ENCODE measurements at regions not wholly inside any gene's neighbourhood (a gene's known extent, or its start where the extent isn't known, plus 50 kb on each side); places are given as distances from the start of the nearest gene placed in this dataset.

- CTCF ChIA-PET = no interaction called here
- no peak overlapping the region for H3K4me3 ChIP-seq (ENCODE audit: low read depth, low read length)
- no peaks in the 10 kb centered on the region for H3K27me3 ChIP-seq (replicated peaks; ENCODE audit: control insufficient read depth, insufficient read depth, low read length)
- intact Hi-C loops (cut with micrococcal nuclease; ENCODE audit: unreplicated experiment) = no loop called here
- H3K4me1 Mint-ChIP-seq (ENCODE audit: low read depth, unreplicated experiment) = no peaks in the 10 kb centered on the region
- H3K9me3 Mint-ChIP-seq (ENCODE audit: unreplicated experiment) = no peaks in the 10 kb centered on the region
- H3K4me3 Mint-ChIP-seq (ENCODE audit: unreplicated experiment) = no peak overlapping the region
- H3K27me3 Mint-ChIP-seq (ENCODE audit: insufficient read depth, unreplicated experiment) = no peaks in the 10 kb centered on the region
- DNase-seq = no peak
- TF ChIP-seq CTCF (IDR thresholded peaks at IDR 0.05; ENCODE audit: insufficient read depth in 1 of 2, low read depth in 1 of 2, low read length in 1 of 2, severe bottlenecking in 1 of 2, unreplicated experiment in 1 of 2) = no peak
- no peaks in the 10 kb centered on the region for H3K36me3 Mint-ChIP-seq (ENCODE audit: insufficient read depth, unreplicated experiment)
- H3K9me3 ChIP-seq = no peaks in the 10 kb centered on the region
- no peaks in the 10 kb centered on the region for H3K4me1 ChIP-seq
- BruUV-seq (replicated peaks) = no TSS peak
- POLR2A ChIA-PET = no interaction called here
- no peaks in the 10 kb centered on the region for H3K36me3 ChIP-seq (ENCODE audit: control insufficient read depth, insufficient read depth, low read length)
- no peak overlapping the region for H3K27ac Mint-ChIP-seq (ENCODE audit: unreplicated experiment)
Measured at GRCh38 chr7:52670608-52671225, 364.7 kb upstream of the POM121L12 start.

DNA sequence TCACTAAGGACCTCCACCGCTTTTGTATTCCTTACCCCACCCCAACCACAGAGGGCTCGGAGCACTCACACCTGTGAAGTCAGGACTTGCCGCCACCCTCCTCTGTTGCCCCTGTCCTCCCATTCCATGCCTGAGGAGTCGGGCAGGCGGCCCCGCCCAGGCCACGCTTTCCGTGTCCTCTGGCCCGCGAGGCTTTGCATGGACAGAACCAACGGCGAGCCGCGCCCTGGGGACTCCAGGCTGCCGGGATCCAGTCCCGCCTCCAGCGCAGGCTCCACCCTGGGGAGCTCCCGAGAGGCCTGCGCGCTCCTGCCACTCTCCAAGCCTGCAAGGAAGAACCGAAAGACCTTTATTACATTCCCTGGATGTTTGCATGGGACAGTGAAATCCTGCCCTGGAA lies 366.4 kb upstream of the POM121L12 start:
- no peaks in the 10 kb centered on the region for H3K4me1 ChIP-seq
- H3K4me3 ChIP-seq (ENCODE audit: low read depth, low read length) = no peak overlapping the region
- POLR2A ChIA-PET = no interaction called here
- intact Hi-C loops (cut with micrococcal nuclease; ENCODE audit: unreplicated experiment) = no loop called here
- H3K4me3 Mint-ChIP-seq (ENCODE audit: unreplicated experiment) = no peak overlapping the region
- no peaks in the 10 kb centered on the region for H3K27me3 ChIP-seq (replicated peaks; ENCODE audit: control insufficient read depth, insufficient read depth, low read length)
- CTCF ChIA-PET = no interaction called here
- no peaks in the 10 kb centered on the region for H3K36me3 Mint-ChIP-seq (ENCODE audit: insufficient read depth, unreplicated experiment)
- no peak for DNase-seq
- H3K36me3 ChIP-seq (ENCODE audit: control insufficient read depth, insufficient read depth, low read length) = no peaks in the 10 kb centered on the region
- no peak overlapping the region for H3K27ac Mint-ChIP-seq (ENCODE audit: unreplicated experiment)
- BruUV-seq (replicated peaks) = no TSS peak
- peaks cover 3% of the 10 kb centered on the region for H3K27me3 Mint-ChIP-seq (ENCODE audit: insufficient read depth, unreplicated experiment)
- H3K9me3 ChIP-seq = no peaks in the 10 kb centered on the region
- H3K9me3 Mint-ChIP-seq (ENCODE audit: unreplicated experiment) = no peaks in the 10 kb centered on the region
- H3K4me1 Mint-ChIP-seq (ENCODE audit: low read depth, unreplicated experiment) = no peaks in the 10 kb centered on the region
- TF ChIP-seq CTCF (IDR thresholded peaks at IDR 0.05; ENCODE audit: insufficient read depth in 1 of 2, low read depth in 1 of 2, low read length in 1 of 2, severe bottlenecking in 1 of 2, unreplicated experiment in 1 of 2) = no peak

- no peaks in the 10 kb centered on the region for H3K4me1 ChIP-seq
- Mint-ChIP-seq H3K9me3 (ENCODE audit: unreplicated experiment) (no peaks in the 10 kb centered on the region), H3K27me3 (ENCODE audit: insufficient read depth, unreplicated experiment) (peaks cover 3% of the 10 kb centered on the region), H3K4me1 (ENCODE audit: low read depth, unreplicated experiment) (no peaks in the 10 kb centered on the region), H3K36me3 (ENCODE audit: insufficient read depth, unreplicated experiment) (no peaks in the 10 kb centered on the region), H3K4me3 (ENCODE audit: unreplicated experiment) (no peak overlapping the region), H3K27ac (ENCODE audit: unreplicated experiment) (no peak overlapping the region)
- H3K9me3 ChIP-seq = no peaks in the 10 kb centered on the region
- no peaks in the 10 kb centered on the region for H3K36me3 ChIP-seq (ENCODE audit: control insufficient read depth, insufficient read depth, low read length)
- CTCF ChIA-PET = no interaction called here
- no TSS peak for BruUV-seq (replicated peaks)
- no peaks in the 10 kb centered on the region for H3K27me3 ChIP-seq (replicated peaks; ENCODE audit: control insufficient read depth, insufficient read depth, low read length)
- no peak for DNase-seq
- no peak overlapping the region for H3K4me3 ChIP-seq (ENCODE audit: low read depth, low read length)
- intact Hi-C loops (cut with micrococcal nuclease; ENCODE audit: unreplicated experiment) = no loop called here
- POLR2A ChIA-PET = no interaction called here
- TF ChIP-seq CTCF (IDR thresholded peaks at IDR 0.05; ENCODE audit: insufficient read depth in 1 of 2, low read depth in 1 of 2, low read length in 1 of 2, severe bottlenecking in 1 of 2, unreplicated experiment in 1 of 2) = no peak
Measured at GRCh38 chr7:52668435-52668834, 367.0 kb upstream of the POM121L12 start.

Measured in Caco-2 (cell line).